ENCODE measurements at regions not wholly inside any gene's neighbourhood (a gene's known extent, or its start where the extent isn't known, plus 50 kb on each side); places are given as distances from the start of the nearest gene placed in this dataset.

DNA sequence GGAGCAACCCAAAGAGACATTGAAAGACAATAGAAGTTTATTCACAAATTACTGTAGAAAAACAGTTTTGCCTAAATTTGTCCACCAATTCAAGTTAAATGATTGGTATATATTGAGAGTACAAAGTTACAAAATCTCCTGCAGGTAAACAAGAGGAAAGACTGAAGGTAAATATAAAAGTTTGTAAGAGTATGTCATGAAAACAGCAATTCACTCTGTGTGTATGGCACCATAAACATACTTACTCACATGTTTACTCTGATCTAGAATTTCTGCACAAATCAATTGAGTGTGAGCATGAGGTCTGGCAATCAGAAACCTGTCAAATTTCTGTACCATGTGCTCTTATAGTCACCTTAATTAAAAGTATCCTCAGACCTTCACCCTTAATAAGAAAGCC, 800.9 kb upstream of the MBL2 start:
- Histone ChIP-seq H3K23me2 (ENCODE audit: insufficient read length, low read depth, low read length, poor library complexity, severe bottlenecking) (no peaks in the 10 kb centered on the region), H3K14ac (ENCODE audit: insufficient read depth, low read length) (no peak overlapping the region), H2BK120ac (ENCODE audit: low read depth, low read length, poor library complexity, severe bottlenecking) (no peak overlapping the region), H3K27me3 (ENCODE audit: insufficient read depth, low read length) (no peaks in the 10 kb centered on the region), H4K20me1 (ENCODE audit: control insufficient read depth, insufficient read depth, insufficient read length) (no peaks in the 10 kb centered on the region), H3K79me1 (ENCODE audit: insufficient read depth, low read depth, low read length, poor library complexity, severe bottlenecking) (no peaks in the 10 kb centered on the region), H3T11ph (ENCODE audit: low read length) (no peak overlapping the region), H2BK20ac (ENCODE audit: low read depth, low read length, poor library complexity, severe bottlenecking) (no peak overlapping the region), H2BK5ac (ENCODE audit: insufficient read length, low read length) (no peak overlapping the region), H4K5ac (ENCODE audit: insufficient read length, low read depth, low read length) (no peak overlapping the region), H2AK5ac (ENCODE audit: insufficient read length, low read length) (no peak overlapping the region), H3K27ac (ENCODE audit: insufficient read length, low read depth, low read length) (no peak overlapping the region), H3K9ac (ENCODE audit: extremely low read depth, insufficient read length, low read length) (no peak overlapping the region), H3K4ac (ENCODE audit: low read depth, low read length) (no peak overlapping the region), H3K23ac (ENCODE audit: insufficient read length, low read depth, low read length) (no peak overlapping the region), H3K79me2 (ENCODE audit: insufficient read depth, low read length) (no peaks in the 10 kb centered on the region), H3K4me1 (ENCODE audit: insufficient read depth, low read length) (no peaks in the 10 kb centered on the region), H2BK12ac (ENCODE audit: insufficient read length, low read depth, low read length) (no peak overlapping the region), H3K9me3 (ENCODE audit: control insufficient read depth, low read depth, low read length) (no peaks in the 10 kb centered on the region), H2BK15ac (ENCODE audit: low read depth, low read length) (no peak overlapping the region), H2AFZ (ENCODE audit: low read length) (no peak overlapping the region), H3K56ac (ENCODE audit: insufficient read length, low read depth, low read length) (no peak overlapping the region), H4K91ac (ENCODE audit: insufficient read length, low read depth, low read length) (no peak overlapping the region), H4K8ac (replicated peaks; ENCODE audit: insufficient read length, low read depth, low read length) (no peak overlapping the region), H3K18ac (ENCODE audit: insufficient read length, low read depth, low read length) (no peak overlapping the region), H3K4me2 (ENCODE audit: insufficient read depth, insufficient read length, low read length) (no peak overlapping the region)
- Mint-ChIP-seq H3K27ac (peak overlapping the region in 1 of 3 experiments; percentile 79; a peak in 1 of 7 replicates), H3K27me3 (ENCODE audit: low read depth) (no peaks in the 10 kb centered on the region; the same call in 1 of the 2 replicates), H3K4me1 (peaks cover 17 to 29% of the 10 kb centered on the region in 2 experiments), H3K36me3 (ENCODE audit: insufficient read depth in 1 of 3, low read depth in 3 of 3) (peaks cover 4 to 17% (median 13%) of the 10 kb centered on the region in 3 experiments; a peak in 4 of 7 replicates), H3K9me3 (peaks cover 0 to 6% of the 10 kb centered on the region in 2 experiments; a peak in 1 of 5 replicates), H3K4me3 (no peak overlapping the region)
- TF ChIP-seq, protein P1, sequence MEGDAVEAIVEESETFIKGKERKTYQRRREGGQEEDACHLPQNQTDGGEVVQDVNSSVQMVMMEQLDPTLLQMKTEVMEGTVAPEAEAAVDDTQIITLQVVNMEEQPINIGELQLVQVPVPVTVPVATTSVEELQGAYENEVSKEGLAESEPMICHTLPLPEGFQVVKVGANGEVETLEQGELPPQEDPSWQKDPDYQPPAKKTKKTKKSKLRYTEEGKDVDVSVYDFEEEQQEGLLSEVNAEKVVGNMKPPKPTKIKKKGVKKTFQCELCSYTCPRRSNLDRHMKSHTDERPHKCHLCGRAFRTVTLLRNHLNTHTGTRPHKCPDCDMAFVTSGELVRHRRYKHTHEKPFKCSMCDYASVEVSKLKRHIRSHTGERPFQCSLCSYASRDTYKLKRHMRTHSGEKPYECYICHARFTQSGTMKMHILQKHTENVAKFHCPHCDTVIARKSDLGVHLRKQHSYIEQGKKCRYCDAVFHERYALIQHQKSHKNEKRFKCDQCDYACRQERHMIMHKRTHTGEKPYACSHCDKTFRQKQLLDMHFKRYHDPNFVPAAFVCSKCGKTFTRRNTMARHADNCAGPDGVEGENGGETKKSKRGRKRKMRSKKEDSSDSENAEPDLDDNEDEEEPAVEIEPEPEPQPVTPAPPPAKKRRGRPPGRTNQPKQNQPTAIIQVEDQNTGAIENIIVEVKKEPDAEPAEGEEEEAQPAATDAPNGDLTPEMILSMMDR (conservative IDR thresholded peaks at IDR 0.05) = no peak
- no peak for DNase-seq
